Panc1 (cell line): ENCODE measurements at regions not wholly inside any gene's neighbourhood (a gene's known extent, or its start where the extent isn't known, plus 50 kb on each side); places are given as distances from the start of the nearest gene placed in this dataset.

Experiments
- ATAC-seq: fragments of 200-7000 bp; cut with Tn5 transposase; 2 replicates; pipeline ENCODE4 v1.9.1; 2020; ENCODE audit warnings: mild to moderate bottlenecking, moderate library complexity
- BruUV-seq: library from RNA; stranded (reverse); fragments of 400-500 nt; replicated peaks from 2 replicates; lab custom pipeline; 2021; lab: Mats Ljungman, UMichigan
- CTCF ChIA-PET: fragments of 300-600 bp; sonication (Branson Sonifier 250); formaldehyde crosslinking; loops from one replicate; lab custom pipeline; 2022; ENCODE audit warnings: antibody characterized with exemption; lab: Charles Lee
- POLR2A ChIA-PET: fragments of 300-600 bp; sonication (Branson Sonifier 250); formaldehyde crosslinking; loops from one replicate; lab custom pipeline; 2022; ENCODE audit warnings: antibody characterized with exemption; lab: Charles Lee
- DNase-seq: peaks from one replicate; pipeline ENCODE4 v3.0.0-alpha.2; 2010; ENCODE audit warnings: low read depth, low spot score
- H3K27ac ChIP-seq: 2 replicates; pipeline ENCODE4 v1.5.1; 2011; ENCODE audit warnings: mild to moderate bottlenecking, low read length, inconsistent platforms
- H3K27me3 ChIP-seq: fragments of 200-500 bp; sonication (Bioruptor generic); 2 replicates; pipeline ENCODE4 v1.6.0; 2014; ENCODE audit warnings: low read length, inconsistent platforms; ENCODE audit not compliant: control insufficient read depth, insufficient read depth
- H3K36me3 ChIP-seq: fragments of 200-500 bp; sonication (Bioruptor generic); 2 replicates; pipeline ENCODE4 v1.5.1; 2014; ENCODE audit warnings: inconsistent platforms, mild to moderate bottlenecking, low read length, moderate library complexity; ENCODE audit not compliant: control insufficient read depth, insufficient read depth
- H3K4me1 ChIP-seq: 2 replicates; pipeline ENCODE4 v1.5.1; 2011; ENCODE audit warnings: inconsistent platforms, mild to moderate bottlenecking, low read length, moderate library complexity; ENCODE audit not compliant: control insufficient read depth, insufficient read depth
- H3K4me3 ChIP-seq, 2 experiments: 2 replicates each; pipeline ENCODE4 v1.5.1; 2011 to 2012; ENCODE audit warnings: low read depth in 2 of 2, low read length in 2 of 2, mild to moderate bottlenecking in 2 of 2, inconsistent platforms in 1 of 2, moderate library complexity in 1 of 2
- H3K9me3 ChIP-seq: fragments of 200-500 bp; sonication (Bioruptor generic); 2 replicates; pipeline ENCODE4 v1.5.1; 2014; ENCODE audit warnings: low read depth, mild to moderate bottlenecking, inconsistent platforms, low read length, moderate library complexity; ENCODE audit not compliant: control insufficient read depth, insufficient read depth
- CTCF ChIP-seq: fragments of 450-650 bp; IDR thresholded peaks from 2 replicates; pipeline ENCODE4 v1.5.1; 2017; ENCODE audit warnings: mild to moderate bottlenecking
- POLR2AphosphoS5 ChIP-seq: IDR thresholded peaks from 2 replicates; pipeline ENCODE4 v1.6.1; 2012; ENCODE audit warnings: mild to moderate bottlenecking, low read depth, low read length, moderate library complexity
- REST ChIP-seq, 2 experiments: IDR thresholded peaks; 2 replicates each; pipeline ENCODE4 v1.6.1; 2011 to 2012; ENCODE audit warnings: low read depth in 2 of 2, control low read depth in 1 of 2, low read length in 1 of 2, mild to moderate bottlenecking in 1 of 2, moderate library complexity in 1 of 2; ENCODE audit not compliant: insufficient read depth in 1 of 2
- SIN3A ChIP-seq: IDR thresholded peaks from 2 replicates; pipeline ENCODE4 v1.6.1; 2012; ENCODE audit warnings: low read depth, mild to moderate bottlenecking, low read length, moderate library complexity, borderline replicate concordance; ENCODE audit not compliant: insufficient read depth
- TCF7L2 ChIP-seq: IDR thresholded peaks from 2 replicates; pipeline ENCODE4 v1.6.1; 2011; ENCODE audit warnings: mild to moderate bottlenecking, low read depth, low read length, inconsistent platforms
- in situ Hi-C: cut with HindIII; loops from 2 replicates; pipeline ENCODE4 v1.10.0; 2016; ENCODE audit warnings: low sequenced_read_pairs, low pct_unique_long_range_greater_than_20kb
- intact Hi-C: fragments of 100-400 bp; cut with micrococcal nuclease; formaldehyde crosslinking; loops from one replicate; pipeline ENCODE4 v1.10.0; 2022; ENCODE audit not compliant: unreplicated experiment

GRCh38 chr2:222146488-222146887 is 152.3 kb downstream of the PAX3 start:
- ChIA-PET POLR2A (interaction anchor here (0.5 kb wide), 1 partner anchor 385 kb away, joined by 3 read pairs; no protein-coding TSS in a partner anchor), CTCF (no interaction called here)
- BruUV-seq, result no TSS peak
- H3K27me3 ChIP-seq, result no peaks in the 10 kb centered on the region
- no peaks in the 10 kb centered on the region for H3K36me3 ChIP-seq
- no peak overlapping the region for H3K27ac ChIP-seq
- DNase-seq, result no peak
- TF ChIP-seq REST (IDR thresholded peaks at IDR 0.05; ENCODE audit: insufficient read depth in 1 of 2, low read depth in 2 of 2, low read length in 1 of 2) (no peak), TCF7L2 (no peak), SIN3A (no peak), POLR2AphosphoS5 (no peak), CTCF (no peak)
- no peaks in the 10 kb centered on the region for H3K4me1 ChIP-seq
- no peaks in the 10 kb centered on the region for H3K9me3 ChIP-seq
- no peak overlapping the region for H3K4me3 ChIP-seq
- ATAC-seq, result no peak
- intact Hi-C loops (no loop called here), in situ Hi-C loops (no loop called here)

DNA sequence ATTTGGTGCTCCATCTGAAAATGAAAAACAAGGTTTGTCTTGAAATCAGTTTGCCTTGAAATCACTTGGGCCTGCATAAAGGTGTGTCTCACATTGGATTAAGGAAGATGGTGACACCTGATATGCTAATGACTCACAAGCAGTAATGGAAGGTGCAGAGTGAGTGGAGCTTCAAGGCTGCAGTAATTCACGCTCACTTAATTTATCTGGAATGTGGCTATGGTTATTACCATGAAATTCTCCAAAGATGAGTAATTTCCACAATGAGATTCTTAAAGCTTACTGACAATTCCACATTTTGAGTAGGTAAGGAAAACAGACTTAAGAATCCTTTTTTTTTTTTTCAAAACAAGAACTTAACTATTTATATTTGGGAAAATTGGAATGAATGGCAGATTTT is 156.8 kb downstream of the PAX3 start:
- DNase-seq, result no peak
- Histone ChIP-seq H3K36me3 (no peaks in the 10 kb centered on the region), H3K27ac (no peak overlapping the region), H3K4me3 (no peak overlapping the region), H3K27me3 (no peaks in the 10 kb centered on the region), H3K9me3 (no peaks in the 10 kb centered on the region), H3K4me1 (no peaks in the 10 kb centered on the region)
- TF ChIP-seq POLR2AphosphoS5, result no peak
- TF ChIP-seq CTCF, result no peak
- no peak for TF ChIP-seq TCF7L2
- TF ChIP-seq REST (IDR thresholded peaks at IDR 0.05; ENCODE audit: insufficient read depth in 1 of 2, low read depth in 2 of 2, low read length in 1 of 2), result no peak
- no peak for TF ChIP-seq SIN3A
- ATAC-seq, result no peak
- in situ Hi-C loops (no loop called here), intact Hi-C loops (no loop called here)
- no TSS peak for BruUV-seq
- CTCF ChIA-PET, result no interaction called here
- POLR2A ChIA-PET, result no interaction called here
